ENCODE measurements at regions not wholly inside any gene's neighbourhood (a gene's known extent, or its start where the extent isn't known, plus 50 kb on each side); places are given as distances from the start of the nearest gene placed in this dataset.

- no peak for DNase-seq (ENCODE audit: low read depth)
- no peak overlapping the region for H3K4me3 ChIP-seq (ENCODE audit: control insufficient read depth, low read depth, low read length)
- no peak for TF ChIP-seq CTCF (IDR thresholded peaks at IDR 0.05; ENCODE audit: control insufficient read depth, insufficient read depth, low read depth, low read length, missing control alignments)
Measured at GRCh38 chr3:117308756-117309155, 599.2 kb downstream of the TUSC7 start.

DNA sequence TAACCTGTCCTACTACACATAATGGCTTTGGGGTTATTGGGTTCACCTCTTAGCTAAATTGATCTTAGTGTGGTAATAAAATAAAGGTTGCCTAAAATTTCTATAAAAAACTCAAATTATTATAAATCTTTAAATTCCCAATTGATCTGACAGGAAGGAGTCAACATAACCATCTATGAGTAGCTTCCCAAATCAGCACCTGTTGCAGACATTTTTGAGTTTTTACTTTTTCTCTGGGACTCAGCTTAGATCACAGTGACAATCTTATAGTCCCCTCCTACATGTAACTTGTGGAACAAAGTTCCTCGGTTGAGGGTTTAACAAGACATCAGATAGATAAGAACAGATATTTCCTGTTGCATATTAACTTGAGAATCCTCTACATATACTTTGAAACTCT lies 601.0 kb downstream of the TUSC7 start:
- TF ChIP-seq CTCF (IDR thresholded peaks at IDR 0.05; ENCODE audit: control insufficient read depth, insufficient read depth, low read depth, low read length, missing control alignments), result no peak
- H3K4me3 ChIP-seq (ENCODE audit: control insufficient read depth, low read depth, low read length), result no peak overlapping the region
- DNase-seq (ENCODE audit: low read depth), result no peak

GRCh38 chr3:117314441-117315150 lies 605.0 kb downstream of the TUSC7 start:
- no peak for DNase-seq (ENCODE audit: low read depth)
- H3K4me3 ChIP-seq (ENCODE audit: control insufficient read depth, low read depth, low read length), result no peak overlapping the region
- TF ChIP-seq CTCF (IDR thresholded peaks at IDR 0.05; ENCODE audit: control insufficient read depth, insufficient read depth, low read depth, low read length, missing control alignments), result no peak

DNA sequence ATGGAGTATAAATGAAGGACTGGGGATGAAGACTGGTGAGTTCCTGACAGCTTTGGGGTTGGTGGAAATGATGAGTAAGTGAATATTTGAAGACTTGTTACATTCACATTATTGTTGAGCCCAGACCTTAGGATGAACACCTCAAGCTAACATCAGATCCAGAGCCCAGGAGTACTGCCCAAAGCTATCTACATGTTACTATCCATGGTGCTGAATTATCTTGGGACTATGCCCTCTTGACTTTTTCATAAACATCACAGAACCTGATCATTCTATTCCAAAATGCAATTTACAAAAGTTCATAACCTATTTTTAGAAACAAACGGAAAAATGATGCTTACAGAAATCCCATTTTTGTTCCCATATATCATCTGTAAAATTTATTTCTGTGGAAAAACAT lies 613.3 kb downstream of the TUSC7 start:
- no peak for DNase-seq (ENCODE audit: low read depth)
- H3K4me3 ChIP-seq (ENCODE audit: control insufficient read depth, low read depth, low read length), result no peak overlapping the region
- TF ChIP-seq CTCF (IDR thresholded peaks at IDR 0.05; ENCODE audit: control insufficient read depth, insufficient read depth, low read depth, low read length, missing control alignments), result no peak

DNA sequence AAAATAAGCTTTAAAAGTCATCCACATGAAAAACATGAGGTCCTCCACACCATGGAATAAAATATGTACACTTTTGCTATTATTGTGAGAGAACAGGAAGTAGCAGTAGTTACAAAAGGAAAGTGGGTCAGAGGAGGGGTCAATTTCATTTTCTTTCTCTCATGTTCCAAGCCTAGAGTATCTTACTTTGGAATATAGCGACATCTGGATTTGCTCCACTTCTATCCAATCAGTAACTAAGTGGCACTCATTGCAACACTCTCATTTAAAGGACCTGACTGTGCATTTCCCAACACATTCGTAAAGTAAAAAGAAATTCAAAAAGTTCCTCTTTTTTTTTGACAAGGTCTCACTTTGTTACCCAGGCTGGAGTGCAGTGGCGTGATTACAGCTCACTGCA lies 637.3 kb downstream of the TUSC7 start:
- H3K4me3 ChIP-seq (ENCODE audit: control insufficient read depth, low read depth, low read length), result no peak overlapping the region
- DNase-seq (ENCODE audit: low read depth), result no peak
- TF ChIP-seq CTCF (IDR thresholded peaks at IDR 0.05; ENCODE audit: control insufficient read depth, insufficient read depth, low read depth, low read length, missing control alignments), result no peak

DNA sequence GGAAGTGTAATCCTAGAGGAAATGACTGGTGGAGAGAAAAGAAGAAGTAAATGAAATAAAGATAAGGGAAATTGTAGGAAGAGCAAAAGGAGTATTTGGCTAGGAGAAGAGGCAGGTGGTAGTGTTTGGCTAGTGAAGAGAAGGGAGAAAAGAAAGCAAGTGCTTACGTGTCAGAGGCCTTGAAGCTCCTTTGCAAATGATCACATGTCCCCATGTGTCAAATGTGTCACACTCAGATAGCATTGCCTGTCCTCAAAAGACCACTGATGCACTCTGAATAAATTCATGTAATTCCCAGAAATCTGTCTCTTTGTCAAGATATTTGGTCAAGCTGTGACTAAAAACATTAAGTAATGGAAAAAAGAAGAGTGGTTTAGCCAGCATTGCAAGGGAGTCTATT lies 639.3 kb downstream of the TUSC7 start:
- no peak for DNase-seq (ENCODE audit: low read depth)
- no peak for TF ChIP-seq CTCF (IDR thresholded peaks at IDR 0.05; ENCODE audit: control insufficient read depth, insufficient read depth, low read depth, low read length, missing control alignments)
- H3K4me3 ChIP-seq (ENCODE audit: control insufficient read depth, low read depth, low read length), result no peak overlapping the region
